CD4-positive, alpha-beta T cell treated with Interleukin-4 for 4 hours (primary cell): ENCODE measurements at regions not wholly inside any gene's neighbourhood (a gene's known extent, or its start where the extent isn't known, plus 50 kb on each side); places are given as distances from the start of the nearest gene placed in this dataset.
"Not testable (repeated sequence)": the region's sequence is repeated elsewhere in the genome, so short reads cannot be mapped to it uniquely, and the experiment has no call there.

Experiments
- DNase-seq: peaks from one replicate; pipeline ENCODE4 v3.0.0-alpha.2; 2020

DNA sequence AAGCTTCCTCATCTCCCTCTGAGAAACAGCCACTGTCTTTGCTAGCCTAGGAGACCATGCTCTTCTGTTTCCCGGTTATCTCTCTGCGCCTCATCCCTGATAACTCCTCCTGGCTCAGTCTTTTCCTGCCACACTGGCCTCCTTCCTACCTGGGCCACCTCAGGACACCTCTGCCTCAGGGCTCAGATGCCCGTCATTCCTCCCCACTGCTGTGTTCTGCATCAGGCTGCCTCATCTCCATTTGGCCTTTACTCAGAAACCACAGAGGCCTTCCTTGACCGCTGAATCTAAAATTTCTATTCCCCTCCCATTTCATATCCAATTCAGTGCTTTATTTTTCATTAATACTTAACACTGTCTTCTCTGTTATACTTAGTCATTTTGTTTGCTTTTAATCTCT, 311.0 kb upstream of the RGS6 start:
- DNase-seq = no peak

DNA sequence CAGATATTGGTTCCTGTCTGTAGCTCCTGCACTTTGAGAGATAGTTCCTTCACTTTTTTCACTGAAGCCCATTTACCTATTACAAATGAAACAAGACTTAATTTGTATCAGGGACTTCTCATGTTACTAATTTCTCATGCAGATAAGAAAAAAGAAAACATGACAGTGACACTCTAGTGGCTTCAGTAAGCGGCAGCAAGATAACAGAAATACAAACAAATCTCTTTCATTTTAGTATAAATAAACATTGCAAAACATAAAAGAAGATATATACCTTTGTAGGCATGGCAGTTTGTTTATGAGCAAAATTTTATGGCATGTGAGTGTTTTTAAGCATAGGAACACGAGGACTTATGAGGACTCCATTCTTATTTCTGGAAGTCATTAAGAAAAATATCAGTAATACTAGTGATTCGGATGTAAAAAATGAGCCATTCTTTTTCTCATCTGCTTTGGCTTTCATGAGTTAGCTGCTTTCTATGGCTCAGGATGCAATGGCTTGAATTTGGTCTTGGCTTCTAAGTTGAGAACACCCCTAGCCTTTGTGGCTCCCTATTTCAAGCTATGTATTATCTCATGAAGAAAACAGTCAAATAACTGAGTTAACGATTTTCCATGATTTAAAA, 310.1 kb upstream of the RGS6 start:
- DNase-seq = no peak

DNA sequence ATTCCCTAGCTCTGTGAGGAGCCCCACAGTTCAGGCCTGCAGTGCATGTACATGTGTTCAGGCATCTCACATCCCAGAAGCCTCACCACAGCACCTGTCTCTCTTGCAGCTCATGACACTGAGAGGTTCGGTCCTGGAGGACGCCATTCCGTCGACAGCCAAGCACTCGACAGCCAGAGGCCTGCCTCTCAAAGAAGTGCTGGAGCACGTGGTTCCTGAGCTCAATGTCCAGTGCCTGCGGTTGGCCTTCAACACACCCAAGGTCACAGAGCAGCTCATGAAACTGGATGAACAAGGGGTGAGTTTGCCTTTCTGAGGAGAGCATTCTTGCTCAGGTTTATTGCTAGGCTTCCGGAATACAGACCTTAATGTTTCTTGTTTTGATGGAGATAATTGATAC, 308.3 kb upstream of the RGS6 start:
- DNase-seq = no peak

DNA sequence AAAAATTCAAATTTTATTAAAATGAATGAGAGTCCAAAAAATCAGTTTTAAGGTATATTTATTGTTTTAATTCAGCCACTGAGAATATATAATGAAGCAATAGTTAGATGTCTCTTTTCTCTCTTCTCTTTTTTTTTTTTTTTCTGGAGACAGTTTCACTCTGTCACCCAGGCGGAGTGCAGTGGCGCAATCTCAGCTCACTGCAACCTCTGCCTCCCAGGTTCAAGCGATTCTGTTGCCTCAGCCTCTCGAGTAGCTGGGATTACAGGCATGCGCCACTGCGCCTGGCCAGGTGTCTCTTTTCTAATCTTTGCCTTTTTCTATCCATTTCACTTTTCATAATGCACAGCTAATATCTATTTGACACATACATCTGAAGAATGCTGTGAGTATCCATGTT, 307.1 kb upstream of the RGS6 start:
- no peak for DNase-seq

DNA sequence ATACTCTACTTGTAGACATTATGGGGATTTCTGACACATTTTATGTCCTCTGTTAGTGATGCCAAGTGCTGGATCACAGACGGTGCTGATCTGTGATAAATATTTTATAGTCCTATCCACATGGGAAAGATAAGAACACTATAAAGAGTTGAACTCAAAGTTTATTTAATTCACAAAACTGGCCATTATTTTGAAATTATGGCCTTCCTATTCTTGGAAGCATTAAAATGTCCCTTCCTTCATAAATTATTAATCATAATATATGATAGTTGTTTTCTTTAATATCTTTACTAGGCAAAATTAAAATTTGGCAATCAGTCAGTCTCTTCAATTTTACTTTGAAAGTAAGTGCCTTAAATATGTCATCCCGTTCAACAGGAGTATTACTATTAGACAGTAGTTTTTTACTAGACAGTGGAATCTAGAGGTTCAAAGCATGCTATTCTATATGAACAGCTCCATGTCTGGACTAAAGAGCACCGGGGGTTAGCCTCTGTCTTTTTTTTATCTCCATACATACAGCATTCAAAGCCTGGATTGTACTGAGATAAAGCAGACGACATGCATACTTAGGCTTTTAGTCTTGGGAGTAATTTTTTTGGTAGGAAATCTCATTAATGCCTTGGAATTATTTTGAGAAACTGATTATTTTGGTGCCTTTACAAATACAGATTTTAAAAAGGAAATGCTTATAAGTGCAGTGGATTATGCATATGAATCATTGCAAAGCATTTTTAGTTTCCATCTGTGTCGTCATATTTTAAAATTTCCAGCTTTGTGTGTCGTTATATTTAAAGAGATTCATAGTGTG, 306.1 kb upstream of the RGS6 start:
- no peak for DNase-seq

DNA sequence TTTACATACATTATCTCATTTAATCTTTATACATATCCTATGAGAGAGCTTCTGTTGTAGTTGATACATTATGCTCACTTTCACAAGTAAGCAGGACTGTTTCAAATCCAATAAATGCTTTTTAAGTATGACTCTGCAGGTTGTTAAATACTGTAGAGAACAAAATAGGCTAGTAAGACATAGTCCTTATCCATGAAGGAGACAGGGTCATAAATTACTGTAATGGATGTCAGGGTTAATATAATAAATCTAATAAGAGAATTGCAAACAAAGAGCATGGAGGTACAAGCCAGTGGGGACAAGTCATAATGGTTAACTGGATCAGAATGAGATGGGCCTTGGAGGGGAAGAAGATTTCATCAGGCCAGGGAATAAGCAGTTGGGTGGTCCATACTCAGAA, 303.8 kb upstream of the RGS6 start:
- no peak for DNase-seq

DNA sequence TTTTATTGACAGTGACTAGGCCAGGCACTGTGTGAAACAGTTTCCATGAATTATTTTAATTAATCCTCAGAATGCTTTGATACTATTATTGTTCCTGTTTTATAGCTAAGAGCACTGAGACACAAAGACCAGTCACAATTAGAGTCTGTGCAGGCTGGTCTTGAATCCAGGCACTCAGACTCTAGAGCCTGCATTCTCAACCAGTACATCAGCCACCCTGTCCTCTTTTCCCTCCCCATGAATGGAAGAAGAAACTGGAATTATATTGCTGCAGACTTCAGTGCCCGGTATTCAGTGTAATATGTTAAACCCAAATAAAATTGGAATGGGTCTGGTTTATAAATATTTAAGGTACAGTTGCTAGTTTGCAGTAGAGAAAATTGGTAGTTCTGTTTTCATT, 303.0 kb upstream of the RGS6 start:
- no peak for DNase-seq

DNA sequence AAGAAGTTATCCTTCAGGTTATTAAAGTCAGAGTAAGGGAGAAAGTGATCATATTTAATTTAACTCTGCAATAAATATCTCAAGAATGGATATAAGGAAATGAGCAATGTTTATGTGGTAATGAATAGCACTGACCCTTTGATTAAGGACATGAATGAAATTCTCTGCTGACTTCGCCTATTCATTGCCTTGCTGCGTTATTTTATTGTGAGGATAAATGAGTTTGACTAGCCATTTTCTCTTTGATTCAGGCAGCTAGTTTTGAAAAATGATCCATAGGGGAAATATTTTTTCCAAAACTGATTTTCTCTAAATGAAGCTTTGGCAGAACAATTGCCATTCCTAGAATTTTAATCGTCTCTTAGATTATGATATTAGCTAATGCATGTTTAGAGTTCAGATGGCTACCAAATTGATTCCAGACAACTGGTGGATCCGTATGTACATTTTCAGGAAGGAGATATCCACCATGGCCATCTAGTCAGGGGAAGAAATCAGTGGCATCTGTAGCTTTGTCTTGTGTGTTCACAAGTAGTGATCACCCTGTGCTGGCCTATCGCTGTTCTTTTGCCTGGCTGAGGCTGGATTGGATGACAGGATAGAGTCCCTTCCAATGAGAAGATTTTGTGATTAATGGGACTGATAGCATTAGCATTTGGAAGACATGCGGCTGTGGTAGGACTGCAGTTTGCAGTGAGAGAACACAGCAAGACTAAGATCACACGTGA, 302.3 kb upstream of the RGS6 start:
- no peak for DNase-seq

DNA sequence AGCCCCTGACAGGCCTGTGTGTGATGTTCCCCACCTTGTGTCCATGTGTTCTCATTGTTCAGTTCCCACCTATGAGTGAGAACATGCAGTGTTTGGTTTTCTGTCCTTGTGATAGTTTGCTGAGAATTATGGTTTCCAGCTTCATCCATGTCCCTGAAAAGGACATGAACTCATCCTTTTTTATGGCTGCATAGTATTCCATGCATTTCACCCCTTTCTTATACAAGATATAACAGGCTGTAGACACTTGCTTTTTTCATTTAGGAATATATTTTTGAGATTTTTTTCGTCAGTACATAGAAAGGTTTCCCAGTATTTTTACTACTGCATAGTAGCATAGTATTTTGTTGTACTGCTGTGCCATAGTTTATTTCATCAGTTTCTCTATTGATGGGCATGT, 301.2 kb upstream of the RGS6 start:
- not testable (repeated sequence) for DNase-seq

DNA sequence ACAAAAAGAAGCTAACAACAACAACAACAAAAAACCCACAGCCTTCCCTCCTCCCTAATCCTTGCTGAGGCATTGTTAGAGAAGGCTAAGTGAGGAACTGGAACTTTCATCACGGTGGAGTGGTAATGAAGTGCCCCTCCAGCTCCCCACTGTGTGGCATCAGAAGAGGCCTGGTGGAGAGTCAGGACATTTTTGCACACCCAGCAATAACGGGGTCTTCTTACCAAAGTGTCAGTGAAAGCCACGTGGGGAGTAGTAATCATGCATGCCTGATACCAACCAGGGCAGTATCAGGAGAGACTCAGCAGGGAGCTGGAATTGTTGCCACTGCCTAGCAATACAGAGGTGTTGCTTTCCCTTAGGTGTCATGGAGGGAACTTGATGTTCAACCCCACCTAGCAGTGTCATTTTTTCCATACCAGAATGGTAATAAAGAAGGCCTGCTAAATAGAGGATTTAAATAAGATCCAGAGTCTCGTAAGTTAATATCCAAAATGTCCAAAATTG, 299.7 kb upstream of the RGS6 start:
- no peak for DNase-seq

DNA sequence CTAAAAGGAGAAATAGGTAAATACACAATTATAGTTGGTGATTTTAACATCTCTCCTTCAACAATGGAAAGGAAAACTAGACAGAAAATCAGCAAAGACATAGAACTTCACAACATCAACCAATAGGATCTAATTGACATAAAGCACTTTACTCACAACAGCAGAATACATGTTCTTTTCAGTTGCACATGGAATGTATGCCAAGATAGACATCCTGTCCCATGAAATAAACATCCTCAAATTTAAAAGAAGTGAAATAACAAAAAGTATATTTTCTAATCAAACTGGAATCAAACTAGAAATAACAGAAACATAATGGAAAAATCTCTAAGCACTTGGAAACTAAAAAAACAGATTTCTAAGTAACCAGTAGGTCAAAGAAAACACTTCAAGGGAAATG, 296.2 kb upstream of the RGS6 start:
- DNase-seq = no peak

DNA sequence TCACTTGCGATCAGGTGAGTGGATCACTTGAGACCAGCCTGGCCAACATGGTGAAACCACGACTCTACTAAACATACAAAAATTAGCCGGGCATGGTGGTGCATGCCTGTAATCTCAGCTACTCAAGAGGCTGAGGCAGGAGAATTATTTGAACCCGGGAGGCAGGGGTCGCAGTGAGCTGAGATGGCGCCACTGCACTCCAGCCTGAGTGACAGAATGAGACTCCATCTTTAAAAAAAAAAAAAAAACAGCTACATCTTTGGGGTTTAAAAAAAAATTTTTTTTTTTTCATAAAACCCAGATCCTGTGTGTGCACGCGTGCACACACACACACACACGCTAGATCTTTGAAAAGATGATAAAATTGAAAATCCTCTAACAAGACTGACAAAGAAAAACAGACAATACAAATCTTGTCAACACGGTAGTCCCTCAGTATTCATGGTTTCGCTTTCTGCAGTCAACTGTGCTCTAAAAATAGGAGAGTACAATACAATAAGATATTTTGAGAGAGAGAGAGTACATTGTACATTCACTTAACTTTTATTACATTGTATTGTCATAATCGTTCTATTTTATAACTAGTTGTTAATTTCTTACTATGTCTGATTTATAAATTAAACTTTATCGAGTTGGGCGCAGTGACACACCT, 295.3 kb upstream of the RGS6 start:
- no peak for DNase-seq

DNA sequence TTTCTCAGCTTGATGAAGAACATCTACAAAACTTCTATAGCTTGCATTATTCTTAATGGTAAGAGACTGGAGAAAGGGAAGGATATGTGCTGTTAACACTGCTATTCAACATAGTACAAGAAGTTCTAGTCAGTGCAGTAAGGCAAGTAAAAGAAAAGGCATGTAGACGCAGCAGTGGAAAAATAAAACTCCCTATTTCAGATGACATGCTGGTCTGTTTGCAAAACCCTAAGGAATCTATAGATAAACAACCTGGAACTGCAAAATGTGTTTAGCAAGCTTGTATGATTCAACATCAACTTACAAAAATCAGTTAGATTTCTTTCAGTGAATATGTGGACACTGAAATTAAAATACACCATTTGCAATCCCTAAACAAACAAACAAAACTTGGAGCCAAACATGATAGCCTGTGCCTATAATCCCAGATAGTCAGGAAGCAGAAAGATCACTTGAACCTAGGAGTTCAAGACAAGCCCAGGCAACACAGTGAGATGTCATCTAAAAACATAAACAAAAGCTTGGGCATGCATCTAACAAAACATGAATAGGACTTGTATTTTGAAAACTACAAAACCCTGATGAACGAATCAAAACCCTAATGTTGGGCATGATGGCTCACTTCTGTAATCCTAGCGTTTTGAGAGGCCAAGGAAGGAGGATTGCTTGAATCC, 293.6 kb upstream of the RGS6 start:
- DNase-seq = no peak

DNA sequence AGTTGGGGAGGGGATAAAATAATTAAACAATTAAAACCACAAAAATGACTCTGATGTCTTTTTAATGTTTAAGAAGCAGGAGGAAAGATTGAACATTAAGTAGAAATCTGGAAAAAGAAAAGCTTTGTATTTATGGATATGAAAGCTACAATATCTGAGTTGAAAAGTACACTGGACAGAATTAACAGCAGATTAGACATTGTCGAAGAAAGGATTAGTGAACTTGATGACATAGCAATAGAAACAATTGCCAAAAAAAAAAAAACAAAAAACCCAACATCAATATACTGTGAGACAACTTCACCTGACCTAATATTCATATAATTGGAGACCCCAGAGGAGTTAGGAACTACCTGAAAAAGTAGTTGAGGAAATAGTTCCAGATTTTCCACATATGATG, 289.5 kb upstream of the RGS6 start:
- no peak for DNase-seq

DNA sequence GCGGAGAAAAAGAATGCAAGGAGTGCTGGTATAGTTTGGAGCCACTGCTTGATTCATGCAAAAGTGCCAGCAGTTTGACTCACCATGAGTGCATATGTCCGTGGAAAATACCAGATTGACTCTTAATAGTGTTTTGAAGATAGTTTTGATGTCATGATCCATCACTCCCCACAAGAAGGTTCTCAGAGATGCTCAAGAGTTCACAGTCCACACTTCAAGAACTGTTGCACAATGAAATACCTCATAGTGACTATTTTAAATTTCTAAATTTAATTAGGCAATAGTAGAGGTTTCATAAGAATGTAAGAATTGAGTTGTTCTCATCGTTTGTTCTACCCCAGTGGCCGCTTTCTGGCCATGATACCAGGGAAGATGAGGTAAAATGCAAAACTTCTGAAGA, 286.6 kb upstream of the RGS6 start:
- no peak for DNase-seq

DNA sequence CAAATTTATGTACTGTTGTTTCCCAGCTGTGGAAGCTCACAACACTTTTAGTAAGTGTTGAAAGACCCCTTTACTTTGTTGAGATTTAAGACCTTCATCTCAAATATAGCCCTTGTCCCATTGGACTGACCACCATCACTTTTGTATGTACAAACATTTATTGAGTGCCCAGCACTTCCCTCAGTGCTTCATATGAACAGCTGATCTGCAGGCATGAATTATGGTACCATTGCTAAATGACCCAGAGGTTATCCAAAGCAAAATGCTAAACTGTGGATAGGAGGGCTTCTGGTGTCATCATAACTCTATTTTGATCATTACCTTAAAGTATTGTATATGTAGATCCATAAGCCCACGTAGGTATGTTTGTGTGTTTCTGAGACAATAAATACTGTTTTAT, 285.7 kb upstream of the RGS6 start:
- DNase-seq = no peak

DNA sequence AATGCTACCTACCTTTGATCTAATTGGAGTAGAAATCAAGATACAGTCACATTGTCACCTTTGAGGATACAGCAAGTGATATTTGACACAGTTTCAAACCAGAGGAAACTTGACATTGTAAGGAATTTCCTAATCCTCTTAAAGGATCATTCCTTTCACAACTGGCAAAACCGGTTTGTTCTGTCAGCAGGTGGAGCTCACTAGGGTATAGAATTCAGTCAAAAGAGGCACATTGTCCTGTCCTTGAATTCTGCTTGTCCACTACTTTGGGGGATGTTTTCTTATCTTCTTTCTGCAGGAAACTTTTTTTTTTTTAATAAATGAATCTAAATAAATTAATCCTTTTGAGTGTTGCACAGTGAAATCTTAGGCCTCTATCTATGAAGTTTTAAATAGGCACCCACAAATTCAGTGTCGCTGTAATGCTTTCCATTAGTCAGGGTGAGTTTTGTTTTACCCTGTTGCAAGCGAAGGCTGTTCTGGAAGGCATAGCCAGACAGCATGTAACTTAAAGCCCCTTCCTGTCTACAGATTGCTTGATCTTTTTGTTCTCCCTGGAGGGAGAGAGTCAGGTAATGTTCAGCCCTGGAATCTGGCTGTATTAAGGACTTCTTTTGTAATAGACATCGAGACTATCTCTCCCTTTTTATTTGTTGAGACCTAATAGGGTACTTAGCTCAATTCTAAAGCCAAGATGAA, 285.0 kb upstream of the RGS6 start:
- no peak for DNase-seq

DNA sequence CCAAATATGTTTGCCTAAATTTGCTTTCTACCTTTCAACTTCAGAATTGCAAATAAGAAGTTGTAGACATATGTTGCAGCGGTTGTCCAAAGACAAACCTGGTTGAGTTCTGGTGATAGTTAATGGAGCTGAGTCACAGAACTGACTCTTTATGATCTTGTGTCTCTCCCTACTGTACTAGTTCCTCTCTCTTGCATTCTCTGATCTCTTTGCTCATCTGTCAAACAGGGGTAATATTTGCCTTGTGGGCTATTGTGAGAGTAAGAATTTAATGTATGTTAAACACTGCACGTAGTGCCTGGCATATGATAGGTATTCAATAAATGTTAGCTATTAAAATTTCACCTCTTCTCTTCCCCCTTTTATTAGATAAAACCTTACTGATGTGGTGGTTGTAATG, 283.5 kb upstream of the RGS6 start:
- DNase-seq = no peak

DNA sequence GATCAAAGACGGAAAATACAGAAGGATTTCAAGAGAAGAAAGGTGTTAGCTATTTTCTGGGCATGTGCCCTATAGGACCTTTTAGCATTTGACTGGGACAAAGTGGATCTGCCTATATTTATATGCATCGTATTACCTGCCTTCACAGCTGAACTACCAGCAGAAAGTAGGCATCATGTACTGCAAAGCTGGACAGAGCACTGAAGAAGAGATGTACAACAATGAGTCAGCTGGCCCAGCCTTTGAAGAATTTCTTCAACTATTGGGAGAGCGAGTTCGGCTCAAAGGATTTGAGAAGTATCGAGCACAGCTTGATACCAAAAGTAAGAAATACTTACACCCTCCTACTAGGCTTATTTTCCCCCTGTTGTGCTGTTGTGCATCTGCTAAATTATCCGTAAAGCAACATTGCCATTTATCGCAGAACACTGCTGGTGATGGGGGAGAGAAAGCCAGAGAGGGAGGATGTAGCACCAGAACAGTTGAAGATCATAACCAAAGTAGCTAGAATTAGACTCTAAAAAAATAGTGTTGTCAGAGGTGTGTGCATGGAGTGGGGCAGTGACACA, 282.0 kb upstream of the RGS6 start:
- DNase-seq = no peak

DNA sequence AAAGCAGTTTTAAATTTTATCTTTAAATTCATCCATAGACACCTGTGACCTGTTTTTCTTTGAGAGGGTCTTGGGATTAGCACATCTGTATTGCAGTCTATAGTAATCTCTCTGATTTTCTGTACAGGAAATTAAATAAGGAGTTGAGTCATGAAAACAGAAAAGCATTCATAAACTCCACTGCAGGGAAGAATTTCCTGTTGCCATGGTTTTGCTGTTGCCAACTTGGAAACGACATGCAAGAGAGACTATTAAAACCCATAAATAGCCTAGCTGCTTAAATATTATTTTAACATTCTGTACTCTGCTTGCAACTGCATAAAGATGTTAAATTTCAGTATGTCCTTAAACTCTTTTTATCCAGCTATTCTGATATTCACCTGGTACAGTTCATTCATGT, 281.0 kb upstream of the RGS6 start:
- DNase-seq = no peak

DNA sequence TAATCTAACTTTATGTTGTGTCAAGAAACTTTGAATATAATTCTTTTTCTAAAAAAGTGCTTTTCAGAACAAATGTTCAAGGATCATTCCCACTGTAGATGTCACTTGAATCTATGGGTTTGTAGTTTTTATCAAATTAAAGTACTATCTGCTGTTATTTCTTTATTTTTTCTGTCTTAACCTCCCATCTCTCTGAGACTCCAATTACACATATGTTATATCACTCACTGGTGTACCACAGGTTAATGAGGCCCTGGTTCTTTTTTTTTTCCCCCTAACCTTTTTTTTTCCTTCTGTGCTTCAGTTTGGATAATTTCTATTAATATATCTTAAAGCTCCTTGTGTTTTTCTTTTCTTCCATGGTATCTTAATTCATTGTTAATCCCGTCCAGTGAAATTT, 279.9 kb upstream of the RGS6 start:
- DNase-seq = no peak

DNA sequence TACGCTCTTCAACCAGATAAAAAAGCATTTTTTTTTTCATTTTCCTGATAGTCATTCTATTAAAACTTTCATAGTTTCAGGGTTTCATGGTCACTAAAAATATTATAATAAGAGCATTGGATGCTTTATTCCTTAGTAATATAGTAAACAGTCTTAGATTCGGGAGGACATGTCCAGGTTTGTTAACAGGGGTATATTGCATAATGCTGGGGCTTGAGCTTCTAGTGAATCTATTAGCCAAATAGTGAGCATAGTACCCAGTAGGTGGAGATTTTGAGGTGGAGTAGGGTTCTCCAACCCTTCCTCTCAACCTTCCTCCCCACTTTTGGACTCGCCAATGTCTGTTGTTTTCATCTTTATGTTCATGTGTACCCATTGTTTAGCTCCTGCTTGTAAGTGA, 277.4 kb upstream of the RGS6 start:
- no peak for DNase-seq
